ENCODE measurements at regions not wholly inside any gene's neighbourhood (a gene's known extent, or its start where the extent isn't known, plus 50 kb on each side); places are given as distances from the start of the nearest gene placed in this dataset.
"Not testable (repeated sequence)": the region's sequence is repeated elsewhere in the genome, so short reads cannot be mapped to it uniquely, and the experiment has no call there.

- peak; percentile 10 for DNase-seq
Observed at GRCh38 chr6:68233623-68234022, 401.5 kb upstream of the ADGRB3 start.

GRCh38 chr6:68229566-68229965 lies 405.5 kb upstream of the ADGRB3 start:
- no peak for DNase-seq

GRCh38 chr6:68226460-68226859 lies 408.6 kb upstream of the ADGRB3 start:
- peak; percentile 65 for DNase-seq

GRCh38 chr6:68225729-68226128 lies 409.4 kb upstream of the ADGRB3 start:
- DNase-seq: no peak

GRCh38 chr6:68211242-68211795 lies 423.8 kb upstream of the ADGRB3 start:
- no peak for DNase-seq

- DNase-seq: not testable (repeated sequence)
Observed at GRCh38 chr6:68207612-68208011, 427.5 kb upstream of the ADGRB3 start.

- no peak for DNase-seq
Observed at GRCh38 chr6:68200929-68201328, 434.2 kb upstream of the ADGRB3 start.

- DNase-seq: no peak
Observed at GRCh38 chr6:68197356-68197755, 437.7 kb upstream of the ADGRB3 start.

- peak; percentile 86 for DNase-seq
Observed at GRCh38 chr6:68196645-68197044, 438.4 kb upstream of the ADGRB3 start.

GRCh38 chr6:68195753-68196152 lies 439.3 kb upstream of the ADGRB3 start:
- DNase-seq: not testable (repeated sequence)

GRCh38 chr6:68194846-68195478 lies 440.1 kb upstream of the ADGRB3 start:
- DNase-seq: no peak

- no peak for DNase-seq
Observed at GRCh38 chr6:68192988-68193387, 442.1 kb upstream of the ADGRB3 start.

- no peak for DNase-seq
Observed at GRCh38 chr6:68189217-68189815, 445.8 kb upstream of the ADGRB3 start.

GRCh38 chr6:68186870-68187269 lies 448.2 kb upstream of the ADGRB3 start:
- DNase-seq: no peak

- DNase-seq: no peak
Observed at GRCh38 chr6:68182386-68182785, 452.7 kb upstream of the ADGRB3 start.

GRCh38 chr6:68181027-68181426 lies 454.1 kb upstream of the ADGRB3 start:
- DNase-seq: not testable (repeated sequence)

- DNase-seq: no peak
Observed at GRCh38 chr6:68173616-68174015, 461.5 kb upstream of the ADGRB3 start.

- DNase-seq: no peak
Observed at GRCh38 chr6:68169922-68170321, 465.2 kb upstream of the ADGRB3 start.

- DNase-seq: no peak
Observed at GRCh38 chr6:68167604-68168003, 467.5 kb upstream of the ADGRB3 start.

GRCh38 chr6:68160812-68161211 lies 474.3 kb upstream of the ADGRB3 start:
- DNase-seq: not testable (repeated sequence)

- DNase-seq: no peak
Observed at GRCh38 chr6:68160348-68160747, 474.7 kb upstream of the ADGRB3 start.

GRCh38 chr6:68159433-68159832 lies 475.6 kb upstream of the ADGRB3 start:
- DNase-seq: no peak

GRCh38 chr6:68158256-68158655 lies 476.8 kb upstream of the ADGRB3 start:
- DNase-seq: no peak

GRCh38 chr6:68144667-68145066 lies 490.4 kb upstream of the ADGRB3 start:
- DNase-seq: peak; percentile 27

- no peak for DNase-seq
Observed at GRCh38 chr6:68141190-68141589, 493.9 kb upstream of the ADGRB3 start.

All from DMS53 (cell line).